ENCODE measurements at regions not wholly inside any gene's neighbourhood (a gene's known extent, or its start where the extent isn't known, plus 50 kb on each side); places are given as distances from the start of the nearest gene placed in this dataset.

DNA sequence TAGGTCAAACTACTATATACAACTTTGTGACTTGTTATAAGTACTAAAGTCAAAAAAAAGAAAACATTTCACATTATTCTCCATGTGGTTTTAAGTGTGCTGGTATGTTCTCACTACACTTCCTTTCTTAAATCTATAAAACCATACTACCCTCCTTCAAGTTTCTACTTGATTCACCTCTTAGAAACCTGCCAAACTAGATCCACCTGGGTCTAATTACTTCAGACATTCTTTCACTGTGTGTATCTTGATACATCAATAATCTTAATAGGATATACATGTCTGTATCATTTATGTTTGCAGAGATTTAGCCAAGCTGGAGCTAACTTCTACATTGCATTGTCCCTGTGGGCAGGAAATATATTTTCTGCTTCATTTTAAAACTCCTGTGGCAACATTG lies 1012.6 kb downstream of the EFNA5 start:
- no peak for TF ChIP-seq POLR2AphosphoS5 (IDR thresholded peaks at IDR 0.05; ENCODE audit: borderline replicate concordance, low read depth, low read length)
- no peak for TF ChIP-seq EZH2 (IDR thresholded peaks at IDR 0.05)
- no peak for TF ChIP-seq FOXP2 (optimal IDR thresholded peaks at IDR 0.05; ENCODE audit: control extremely low read depth, extremely low read length, insufficient read depth)

All from SK-N-MC (cell line).